HG02973 (cell line): ENCODE measurements at regions not wholly inside any gene's neighbourhood (a gene's known extent, or its start where the extent isn't known, plus 50 kb on each side); places are given as distances from the start of the nearest gene placed in this dataset.
"Not testable (repeated sequence)": the region's sequence is repeated elsewhere in the genome, so short reads cannot be mapped to it uniquely, and the experiment has no call there.

ENCODE experiments used
- ATAC-seq: cut with Tn5 transposase; IDR thresholded peaks from one replicate; pipeline ENCODE4 v1.9.1; 2021; ENCODE audit warnings: moderate library complexity; ENCODE audit not compliant: unreplicated experiment

DNA sequence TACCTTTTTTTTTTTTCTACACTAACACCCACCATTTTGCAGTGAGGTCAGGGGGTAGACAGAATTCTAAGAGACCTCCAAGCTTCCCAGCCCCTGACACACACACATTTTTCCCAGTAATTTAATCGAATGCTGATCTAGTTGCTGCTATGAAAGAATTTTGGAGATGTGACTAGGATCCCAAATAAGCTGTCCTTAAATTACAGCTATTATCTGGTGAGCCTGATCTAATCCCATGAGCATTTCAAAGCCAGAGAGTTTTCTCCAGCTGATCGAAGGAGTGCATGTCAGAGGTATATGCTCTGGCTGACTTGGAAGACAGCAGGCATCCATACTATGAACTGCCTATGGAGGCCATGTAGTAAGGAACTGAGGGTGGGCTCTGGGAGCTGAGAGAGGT is 503.8 kb upstream of the MARCKS start:
- ATAC-seq = no peak

DNA sequence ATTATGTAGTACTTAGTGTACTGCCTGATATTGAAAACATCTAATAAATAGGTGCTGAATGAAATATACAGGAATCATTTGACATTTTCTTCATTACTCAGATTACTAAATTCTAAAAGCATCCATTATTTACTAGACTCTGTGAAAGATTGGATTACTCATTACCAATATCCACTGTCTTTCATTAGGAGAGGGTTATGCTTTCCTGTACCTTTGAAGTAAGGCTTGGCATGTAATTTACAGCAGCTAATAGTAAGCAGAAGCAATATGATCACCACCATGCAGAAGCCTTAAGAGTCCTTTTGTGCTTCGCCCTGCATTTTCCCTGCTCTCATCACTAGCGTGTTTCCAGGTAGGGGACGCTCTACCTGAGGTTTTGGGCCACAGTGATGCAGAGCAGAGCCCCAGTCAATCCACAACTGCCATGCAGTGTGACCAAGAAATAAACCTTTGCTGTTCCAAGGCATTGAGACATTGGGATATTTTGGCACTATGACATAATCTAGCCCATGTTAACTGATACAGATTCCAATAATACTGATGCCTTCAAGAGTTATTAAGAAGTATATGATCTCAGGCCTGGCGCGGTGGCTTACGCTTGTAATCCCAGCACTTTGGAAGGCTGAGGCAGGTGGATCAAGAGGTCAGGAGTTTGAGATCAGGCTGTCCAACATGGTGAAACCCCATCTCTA is 502.8 kb upstream of the MARCKS start:
- no peak for ATAC-seq

DNA sequence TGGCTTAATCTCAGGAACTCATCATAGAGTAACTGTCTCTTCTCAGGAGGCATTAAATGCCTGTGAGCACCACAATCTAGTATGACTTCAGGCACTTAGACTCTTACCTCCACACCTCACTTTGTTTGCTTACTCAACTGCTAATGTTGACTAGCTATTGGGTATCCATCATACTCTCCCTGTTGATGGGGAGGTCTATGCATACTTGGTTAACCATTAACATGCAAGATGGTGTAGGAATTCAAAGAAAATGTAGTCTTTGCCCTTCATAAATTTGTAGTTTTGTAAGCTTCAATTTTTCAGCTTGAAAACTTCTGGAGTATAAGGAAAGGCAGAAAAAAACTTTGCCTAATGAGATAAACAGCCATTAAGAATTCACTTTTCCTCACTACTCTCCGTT is 501.0 kb upstream of the MARCKS start:
- no peak for ATAC-seq

DNA sequence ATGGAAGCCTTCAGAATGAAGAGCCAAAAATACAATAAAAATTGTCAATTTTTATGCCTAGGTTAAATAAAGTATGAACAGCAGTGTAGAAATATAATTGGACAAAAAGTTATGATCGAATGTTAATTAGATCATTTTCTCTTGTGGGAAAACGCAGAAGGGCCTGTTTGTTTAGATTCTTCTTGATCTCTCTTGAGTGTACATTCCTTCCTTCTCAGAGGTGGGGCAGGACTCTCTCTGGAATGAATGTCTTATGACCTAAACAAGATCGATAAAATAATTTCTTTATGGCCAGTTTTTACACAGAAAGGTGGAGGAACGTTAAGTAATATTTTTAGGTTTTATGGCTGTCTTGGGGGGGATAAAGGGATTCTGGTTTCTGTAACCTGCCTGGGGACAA is 500.1 kb upstream of the MARCKS start:
- no peak for ATAC-seq

DNA sequence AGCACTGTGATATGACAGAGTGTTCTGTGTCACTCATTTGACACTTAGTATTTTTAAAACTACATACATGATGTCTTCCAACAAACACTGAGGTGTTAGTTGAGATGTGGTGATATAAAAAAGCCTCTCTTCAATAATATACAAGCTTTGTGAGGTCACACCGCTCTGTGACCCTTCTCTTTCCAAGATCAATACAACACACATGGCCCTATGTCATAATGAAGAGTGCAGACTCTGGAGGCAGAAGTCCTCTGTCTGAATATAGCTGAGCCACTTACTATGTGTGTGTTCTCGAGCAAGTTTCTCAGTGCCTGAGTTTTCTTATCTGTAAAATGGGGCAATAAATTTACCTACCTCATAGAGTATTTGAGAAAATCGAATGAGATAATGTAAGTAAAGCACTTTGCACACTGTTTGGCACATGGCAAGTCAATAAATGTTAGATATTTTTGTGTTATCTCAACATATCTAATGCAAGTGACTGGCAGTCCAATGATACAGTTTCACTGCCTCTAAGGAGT is 499.0 kb upstream of the MARCKS start:
- ATAC-seq = no peak

DNA sequence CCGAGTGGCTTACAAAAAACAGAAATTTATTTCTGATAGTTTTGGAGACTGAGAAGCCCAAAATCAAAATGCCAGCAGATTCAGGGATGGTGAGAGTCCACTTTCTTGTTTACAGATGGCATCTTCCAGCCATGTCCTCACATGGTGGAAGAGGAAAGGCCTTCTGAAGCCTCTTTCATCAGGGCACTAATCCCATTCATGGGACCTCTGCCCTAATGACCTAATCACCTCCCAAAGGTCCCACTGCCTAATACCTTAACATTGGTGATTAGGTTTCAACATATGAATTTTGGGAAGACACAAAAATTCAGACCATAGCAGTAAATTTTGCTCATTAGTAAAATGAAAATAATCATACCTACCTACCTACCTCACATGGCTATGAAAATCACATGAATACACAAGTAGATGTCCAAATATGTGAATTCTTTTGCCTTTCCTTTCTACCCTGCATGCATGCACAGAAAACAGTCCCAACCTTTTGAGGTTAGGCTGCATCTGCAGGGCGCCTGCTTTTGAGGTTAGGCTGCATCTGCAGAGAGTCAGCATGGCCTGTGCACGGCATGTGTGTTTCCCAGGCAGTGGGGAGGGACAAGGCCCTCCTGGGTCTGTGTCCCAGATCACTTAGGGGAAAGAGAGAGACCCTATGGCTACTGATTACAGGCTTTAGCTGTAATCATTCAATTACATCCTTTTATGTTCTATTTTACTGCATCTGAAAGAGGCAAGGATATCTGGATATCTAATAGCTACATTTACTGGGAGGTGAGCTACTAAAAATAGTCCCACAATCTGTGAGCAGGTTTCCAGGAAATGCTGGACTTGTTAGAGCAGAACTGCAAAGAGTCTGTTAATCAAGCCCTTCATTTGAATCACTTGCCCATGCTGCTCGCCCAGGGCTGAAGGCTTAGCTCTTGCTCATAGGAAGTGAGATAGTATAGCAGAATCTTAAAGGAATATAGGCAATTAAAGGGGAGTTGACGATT is 497.7 kb upstream of the MARCKS start:
- ATAC-seq = no peak

DNA sequence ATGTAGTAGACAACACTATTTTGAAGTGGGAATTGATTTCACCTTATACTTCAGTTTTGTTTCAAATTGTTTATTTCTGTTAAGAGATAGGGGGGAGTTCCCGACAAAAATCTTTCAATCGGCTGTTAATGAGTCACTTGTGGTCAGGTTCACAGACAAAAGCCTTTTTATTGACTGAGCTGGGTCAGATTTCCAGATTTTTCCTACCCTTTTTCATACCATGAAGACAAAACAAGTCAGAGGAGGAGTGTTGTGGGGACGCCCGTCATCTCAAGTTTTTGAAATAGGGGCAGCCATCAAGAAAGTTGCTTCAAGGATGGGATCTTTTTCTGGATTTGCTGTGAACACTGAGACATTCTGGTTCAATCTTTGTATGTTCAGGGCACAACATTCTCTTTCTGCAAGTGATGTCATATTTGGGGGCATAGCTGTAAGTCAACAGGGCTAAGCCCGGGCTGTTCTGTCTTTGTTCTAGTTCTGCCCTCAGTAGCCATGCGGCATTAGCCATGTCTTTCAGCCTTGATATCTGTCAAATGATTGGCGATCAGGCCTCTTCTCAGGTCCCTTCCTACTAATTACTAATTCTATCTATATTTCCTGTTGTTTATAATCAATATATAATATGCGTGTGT is 496.0 kb upstream of the MARCKS start:
- no peak for ATAC-seq

DNA sequence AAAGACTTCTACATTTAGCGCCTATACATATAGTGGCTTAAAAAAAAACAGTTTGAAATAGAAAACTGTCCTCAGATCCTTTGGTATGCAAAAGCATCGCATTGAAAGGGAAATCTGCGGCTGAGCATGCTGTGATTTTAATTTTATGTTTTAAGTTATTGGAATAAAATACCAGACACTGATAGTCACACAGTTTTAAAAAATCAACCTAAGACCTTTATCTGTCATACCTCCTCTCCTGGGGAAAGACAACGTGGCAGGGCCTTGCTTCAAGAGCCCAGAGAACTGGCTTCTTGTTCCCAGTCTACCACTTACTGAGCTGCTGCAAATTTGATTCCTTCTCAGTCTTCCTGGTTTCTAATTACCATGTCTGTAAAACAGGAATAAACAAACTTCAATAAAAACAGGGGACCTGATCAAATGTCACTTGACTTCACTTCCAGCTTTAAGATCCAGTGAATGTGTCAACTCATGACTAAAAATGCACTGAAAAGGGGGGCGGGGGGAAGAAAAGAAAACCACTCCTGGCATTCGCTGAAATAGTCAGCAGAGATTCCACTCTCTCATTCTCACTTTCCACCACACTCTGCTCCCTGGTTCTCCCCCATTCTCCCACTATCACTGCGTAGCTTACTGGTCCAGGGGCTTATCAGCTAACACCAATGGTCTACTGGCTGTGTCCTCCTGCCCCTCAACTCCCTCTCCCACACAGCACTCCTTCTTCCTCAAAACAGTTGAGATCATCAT is 494.7 kb upstream of the MARCKS start:
- ATAC-seq = no peak

DNA sequence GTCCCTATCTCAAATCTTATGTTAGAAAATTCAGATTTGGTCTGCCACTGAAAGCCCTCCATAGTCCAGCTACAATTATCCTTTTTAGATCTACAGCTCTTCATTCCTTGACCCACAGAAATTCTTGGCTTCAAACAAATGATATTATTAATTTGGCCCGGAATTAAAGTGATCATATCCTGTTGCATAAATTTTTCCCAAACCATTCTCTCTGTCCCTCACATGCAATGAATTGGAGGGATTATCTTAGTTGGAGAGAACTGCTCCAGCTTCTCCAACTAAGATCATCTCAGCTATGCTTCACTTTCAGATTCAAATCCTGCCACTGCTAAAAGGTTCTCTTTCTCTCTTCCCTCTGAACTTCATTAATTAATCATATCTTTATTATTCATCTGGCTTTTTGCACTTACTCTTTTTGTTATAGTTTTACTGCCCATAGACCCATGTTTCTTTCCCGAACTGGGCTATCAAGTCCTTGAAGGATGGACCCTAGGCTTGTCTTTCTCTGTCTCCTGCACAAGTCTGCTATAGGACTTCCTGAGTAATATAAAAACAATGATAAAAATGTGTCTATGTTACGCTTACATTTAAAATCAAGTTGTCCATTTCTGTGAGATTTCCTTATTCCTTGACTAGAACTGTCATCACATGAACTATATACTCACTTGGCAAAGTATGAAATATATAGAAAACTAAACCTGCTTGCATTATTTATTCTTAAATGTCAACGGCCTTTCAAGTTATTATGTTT is 493.9 kb upstream of the MARCKS start:
- no peak for ATAC-seq

DNA sequence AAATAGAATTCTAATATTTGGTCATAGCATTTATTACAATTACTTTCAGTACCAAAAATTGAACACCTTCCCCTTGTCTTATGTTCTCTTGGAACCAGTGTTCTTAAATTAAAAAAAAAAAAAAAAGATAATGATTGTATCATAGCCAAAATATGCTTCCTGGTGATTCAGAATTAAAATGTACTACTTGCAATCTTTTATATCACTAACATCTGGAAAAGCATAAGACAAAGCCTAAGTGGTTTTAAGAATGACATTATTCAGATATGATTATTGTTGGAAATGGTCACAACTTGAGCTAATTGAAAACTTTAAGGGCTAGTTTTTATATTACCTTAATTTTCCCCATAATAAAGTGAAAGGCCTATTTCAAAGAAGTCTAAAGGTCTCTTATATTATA is 493.3 kb upstream of the MARCKS start:
- no peak for ATAC-seq

DNA sequence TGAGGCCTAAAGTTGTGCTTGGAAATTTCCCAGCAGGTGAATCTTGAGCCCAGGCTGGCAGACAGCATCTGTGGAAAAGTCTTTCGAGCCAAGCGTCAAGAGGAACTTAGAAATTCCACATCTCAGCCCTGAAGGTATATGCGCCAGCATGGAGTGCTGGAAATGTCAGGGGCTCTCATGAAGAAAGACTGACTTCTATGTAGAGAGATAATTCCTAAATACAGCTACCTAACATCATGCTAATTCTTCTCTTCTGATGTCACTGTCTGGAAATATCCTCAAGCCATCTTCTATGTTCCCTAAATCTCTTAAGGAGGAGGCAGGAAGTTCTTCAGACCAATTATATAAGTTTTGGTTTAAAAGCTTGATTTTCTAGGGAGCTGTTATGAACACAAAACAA is 492.4 kb upstream of the MARCKS start:
- ATAC-seq = no peak

DNA sequence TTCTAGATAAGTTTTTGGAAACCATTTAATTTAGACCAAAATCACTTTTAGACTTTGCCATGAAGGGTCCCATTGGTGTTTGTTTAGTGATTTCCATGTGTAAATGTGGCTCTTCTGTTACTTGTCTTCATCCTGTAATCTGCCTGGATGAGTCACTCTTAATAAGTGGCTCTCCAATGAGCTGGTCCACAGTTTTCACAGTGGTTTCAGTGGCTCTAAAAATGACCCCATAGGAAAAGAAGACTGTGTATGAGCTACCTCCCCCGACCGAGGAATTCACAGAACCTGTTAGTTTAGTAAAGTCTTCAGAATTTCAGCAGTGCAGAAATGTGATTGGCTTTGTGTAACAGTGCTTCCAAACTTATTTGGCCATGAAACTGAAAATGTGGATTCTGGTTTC is 492.0 kb upstream of the MARCKS start:
- ATAC-seq = no peak

DNA sequence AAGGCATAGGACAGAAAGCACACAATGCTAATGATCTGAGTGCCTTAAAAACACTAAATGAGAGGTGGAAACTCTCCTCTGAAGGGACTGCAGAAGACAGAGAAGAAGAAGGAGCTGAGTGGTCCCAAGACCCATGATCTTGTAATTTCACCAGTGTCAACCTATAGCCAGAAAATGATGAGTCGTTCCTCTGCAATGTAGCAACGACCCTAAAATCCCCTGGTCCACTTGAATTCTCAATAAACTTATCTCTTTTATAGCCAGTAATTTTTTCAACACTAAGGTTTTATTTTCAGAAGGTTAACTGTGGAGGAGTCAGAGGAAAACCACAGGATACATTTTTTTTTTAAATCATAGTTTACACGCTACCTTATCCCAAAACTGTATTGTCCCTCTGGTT is 490.6 kb upstream of the MARCKS start:
- ATAC-seq = no peak

DNA sequence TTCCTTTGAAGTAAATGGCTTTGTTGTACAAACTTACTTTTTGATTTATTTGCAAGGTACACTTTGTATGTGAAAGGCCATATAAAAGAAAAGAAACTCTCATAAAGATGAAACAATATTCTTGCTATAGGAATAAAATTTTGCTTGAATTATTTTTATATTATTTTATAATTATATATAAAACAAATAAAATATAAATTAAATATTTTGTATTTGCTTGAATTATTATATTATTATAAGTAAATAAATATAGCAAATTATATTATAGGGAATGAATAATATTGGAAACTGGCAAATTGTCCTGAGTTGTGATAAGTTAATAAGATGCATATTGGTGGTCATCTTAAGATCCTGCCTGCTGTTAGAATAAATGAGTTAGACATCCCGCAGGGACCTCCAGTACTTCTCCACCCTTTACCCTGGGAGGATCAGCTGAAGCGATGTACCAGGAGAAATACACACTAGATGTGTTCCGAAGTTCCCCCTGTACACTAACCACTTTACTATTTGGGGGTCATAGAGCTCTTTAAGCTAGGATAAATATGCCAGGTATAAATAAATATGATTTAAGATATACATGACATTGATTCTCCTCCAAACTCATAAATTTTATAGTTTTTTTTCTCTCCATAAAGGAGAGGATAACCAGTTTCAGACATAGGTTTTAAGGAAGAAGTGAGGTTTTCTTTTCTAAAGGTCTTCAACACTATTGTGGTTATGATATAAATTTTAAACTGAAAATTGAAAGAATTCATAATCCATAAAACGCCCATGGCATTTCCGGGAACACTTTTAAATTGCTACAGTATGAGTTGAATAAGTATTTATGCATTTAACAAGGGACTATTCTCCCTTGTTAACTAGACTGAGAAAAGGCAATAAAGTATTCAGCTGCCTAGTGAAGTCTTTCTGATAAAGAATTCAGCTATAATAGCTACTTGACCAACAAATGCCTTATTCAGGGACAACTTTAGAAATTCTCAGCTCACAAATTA is 486.3 kb upstream of the MARCKS start:
- ATAC-seq = no peak

DNA sequence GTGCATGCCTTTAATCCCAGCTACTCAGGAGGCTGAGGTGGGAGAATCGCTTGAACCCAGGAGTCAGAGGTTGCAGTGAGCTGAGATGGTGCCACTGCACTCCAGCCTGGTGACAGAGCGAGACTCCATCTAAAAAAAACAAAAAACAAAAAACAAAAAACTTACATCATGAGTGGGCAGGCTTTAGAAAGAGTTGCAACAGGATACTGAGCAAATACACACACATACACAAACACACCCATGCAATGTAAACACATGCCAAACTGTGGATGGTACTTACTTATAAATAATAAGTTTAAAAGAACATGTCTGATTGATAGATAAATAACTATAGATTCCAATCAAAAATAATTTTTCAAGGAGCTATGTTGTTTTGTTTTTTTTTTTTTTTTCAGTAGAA is 481.7 kb upstream of the MARCKS start:
- not testable (repeated sequence) for ATAC-seq

DNA sequence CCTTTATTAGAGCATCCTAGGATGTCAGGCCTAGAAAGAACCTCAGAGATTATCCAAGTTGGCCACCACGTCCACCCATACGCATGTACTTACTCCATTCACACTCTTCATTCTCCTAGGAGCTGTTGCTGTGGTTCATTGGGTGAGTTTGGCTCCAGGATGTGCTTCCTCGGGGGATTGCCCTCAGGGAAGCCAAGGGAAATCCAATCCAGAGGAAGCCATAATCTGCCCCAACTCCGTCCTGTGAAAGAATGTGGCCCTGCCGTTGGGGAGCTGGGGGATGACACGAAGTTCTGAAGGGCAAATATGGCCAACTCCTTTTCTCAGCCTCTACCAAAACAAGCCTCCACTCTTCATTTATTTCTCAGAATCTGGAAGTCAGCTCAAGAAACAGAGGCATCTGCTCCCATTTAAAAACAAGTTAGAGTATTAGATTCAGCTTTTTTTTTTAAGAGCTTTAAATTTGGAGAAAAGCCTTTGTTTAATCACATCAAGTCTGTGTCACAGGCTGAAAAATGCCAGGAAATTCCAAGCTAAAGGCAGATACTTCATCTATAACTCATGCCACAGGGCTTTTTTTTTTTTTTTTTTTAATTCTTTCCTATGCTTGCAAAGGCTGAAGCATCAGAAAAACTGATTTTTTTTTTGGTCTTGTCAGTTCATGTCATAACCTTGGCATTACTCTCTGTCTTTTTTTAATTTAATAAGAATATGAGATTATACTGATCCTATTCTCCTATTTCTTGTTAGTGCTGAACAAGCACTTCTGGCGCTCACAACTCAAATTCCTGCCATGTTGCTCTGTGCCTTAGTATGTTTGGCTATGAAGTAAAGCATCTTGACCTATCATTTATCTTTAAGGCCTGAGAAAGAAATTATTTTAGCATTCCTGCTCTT is 480.9 kb upstream of the MARCKS start:
- no peak for ATAC-seq

DNA sequence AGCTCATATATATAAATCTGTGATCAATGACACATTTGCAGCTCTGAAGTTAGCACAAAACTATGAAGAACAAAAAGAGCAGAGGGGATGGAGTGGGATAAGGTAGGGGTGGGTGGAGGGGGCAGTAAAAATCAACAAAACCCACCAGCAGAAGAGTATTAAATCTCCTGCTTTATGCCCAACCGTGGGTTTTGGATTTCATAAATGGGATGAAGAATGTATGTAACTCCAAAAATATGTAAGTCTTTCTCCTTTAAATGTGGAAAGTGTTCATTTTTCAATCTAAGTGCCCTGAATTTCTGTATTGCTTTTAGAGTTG is 480.3 kb upstream of the MARCKS start:
- ATAC-seq = no peak

DNA sequence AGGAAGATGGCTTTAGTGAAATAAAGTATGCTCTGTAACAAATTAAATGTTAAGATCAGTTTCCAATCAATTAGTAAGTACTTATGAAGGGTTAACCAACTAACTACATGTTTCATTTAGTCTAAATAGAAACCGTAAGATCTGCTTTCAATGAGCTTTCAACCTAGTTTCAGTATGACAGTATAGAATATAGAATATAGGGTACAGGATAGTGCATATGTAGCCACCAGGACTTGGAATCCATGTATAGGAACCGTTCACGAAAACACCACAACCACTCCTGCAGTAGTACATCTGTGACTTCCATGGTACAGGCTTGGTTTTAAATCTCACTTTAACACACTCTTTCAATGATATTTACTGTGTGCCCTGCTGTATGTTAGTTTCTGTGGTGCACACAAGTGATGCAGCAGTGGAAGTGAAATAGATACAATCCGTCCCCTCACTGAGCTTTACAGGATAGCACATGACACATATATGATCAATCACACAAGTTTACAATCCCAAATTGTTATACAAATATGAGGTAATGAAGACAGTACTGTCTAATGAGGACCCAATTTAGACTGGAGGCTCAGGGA is 479.7 kb upstream of the MARCKS start:
- ATAC-seq = peak; percentile 64
